Liver (tissue), 8 donors: ENCODE measurements at regions not wholly inside any gene's neighbourhood (a gene's known extent, or its start where the extent isn't known, plus 50 kb on each side); places are given as distances from the start of the nearest gene placed in this dataset.

Experiments used
- DNase-seq: peaks from one replicate; pipeline ENCODE4 v3.0.0-alpha.2; 2017; ENCODE audit warnings: low spot score
- H3K27ac ChIP-seq, 2 donors: one replicate each; pipeline ENCODE4 v1.7.0; 2013; ENCODE audit warnings: inconsistent platforms in 2 of 2, low read length in 2 of 2, control low read depth in 1 of 2, low read depth in 1 of 2, mild to moderate bottlenecking in 1 of 2
- H3K27me3 ChIP-seq, 4 donors: one replicate each; pipeline versions ENCODE4 v1.6.1 to v1.7.0; 2013; ENCODE audit warnings: low read length in 3 of 4, inconsistent platforms in 1 of 4, mild to moderate bottlenecking in 1 of 4, moderate library complexity in 1 of 4; ENCODE audit not compliant: control insufficient read depth in 4 of 4, insufficient read depth in 4 of 4
- H3K36me3 ChIP-seq, 4 donors: one replicate each; pipeline versions ENCODE4 v1.6.1 to v1.7.0; 2013; ENCODE audit warnings: low read length in 3 of 4, mild to moderate bottlenecking in 3 of 4, low read depth in 1 of 4, moderate library complexity in 1 of 4; ENCODE audit not compliant: control insufficient read depth in 4 of 4, insufficient read depth in 3 of 4
- H3K4me1 ChIP-seq, 4 donors: one replicate each; pipeline versions ENCODE4 v1.6.1 to v1.7.0; 2013; ENCODE audit warnings: low read length in 3 of 4, mild to moderate bottlenecking in 3 of 4, moderate library complexity in 1 of 4; ENCODE audit not compliant: control insufficient read depth in 4 of 4, insufficient read depth in 4 of 4
- H3K4me3 ChIP-seq, 3 donors: one replicate each; pipeline versions ENCODE4 v1.6.1 to v1.7.0; 2013; ENCODE audit warnings: low read length in 3 of 3, control low read depth in 1 of 3, low read depth in 1 of 3, mild to moderate bottlenecking in 1 of 3
- H3K9ac ChIP-seq, 2 donors: one replicate each; pipeline ENCODE4 v1.7.0; 2013; ENCODE audit warnings: low read length in 2 of 2, mild to moderate bottlenecking in 2 of 2, moderate library complexity in 2 of 2, control low read depth in 1 of 2, low read depth in 1 of 2
- H3K9me3 ChIP-seq, 4 donors: one replicate each; pipeline versions ENCODE4 v1.6.1 to v1.7.0; 2013; ENCODE audit warnings: low read length in 3 of 4; ENCODE audit not compliant: control insufficient read depth in 4 of 4
- ATF3 ChIP-seq: IDR thresholded peaks from 2 replicates; pipeline ENCODE4 v1.6.1; 2016; ENCODE audit warnings: antibody characterized with exemption
- CTCF ChIP-seq: fragments of 150-350 bp; IDR thresholded peaks from 2 replicates; pipeline ENCODE4 v1.5.1; 2017; ENCODE audit warnings: improper control_type of control experiment, low read depth, low read length; ENCODE audit not compliant: missing input control
- EGR1 ChIP-seq, 2 donors: IDR thresholded peaks; 2 replicates each; pipeline ENCODE4 v1.6.1; 2016 to 2018; ENCODE audit warnings: antibody characterized with exemption in 2 of 2, low read depth in 2 of 2
- FOXA1 ChIP-seq: IDR thresholded peaks from 2 replicates; pipeline ENCODE4 v1.6.1; 2016; ENCODE audit warnings: antibody characterized with exemption
- GABPA ChIP-seq, 2 donors: IDR thresholded peaks in 1 of 2; conservative IDR thresholded peaks in 1 of 2; 2 replicates each; pipeline ENCODE4 v1.6.1; 2016; ENCODE audit warnings: antibody characterized with exemption in 2 of 2, mild to moderate bottlenecking in 1 of 2, moderate library complexity in 1 of 2
- HNF4A ChIP-seq, 2 donors: conservative IDR thresholded peaks; 2 replicates each; pipeline ENCODE4 v1.6.1; 2016; ENCODE audit warnings: antibody characterized with exemption in 2 of 2, mild to moderate bottlenecking in 2 of 2
- MAX ChIP-seq: IDR thresholded peaks from 2 replicates; pipeline ENCODE4 v1.6.1; 2016; ENCODE audit warnings: antibody characterized with exemption
- NR2F2 ChIP-seq: IDR thresholded peaks from 2 replicates; pipeline ENCODE4 v1.6.1; 2016; ENCODE audit warnings: antibody characterized with exemption
- RAD21 ChIP-seq, 2 donors: IDR thresholded peaks; 2 replicates each; pipeline ENCODE4 v1.6.1; 2016; ENCODE audit warnings: antibody characterized with exemption in 2 of 2, mild to moderate bottlenecking in 2 of 2
- RXRA ChIP-seq, 2 donors: IDR thresholded peaks; 2 replicates each; pipeline ENCODE4 v1.6.1; 2017 to 2018; ENCODE audit warnings: antibody characterized with exemption in 2 of 2, mild to moderate bottlenecking in 1 of 2
- SP1 ChIP-seq: IDR thresholded peaks from 2 replicates; pipeline ENCODE4 v1.6.1; 2018; ENCODE audit warnings: antibody characterized with exemption, mild to moderate bottlenecking
- TAF1 ChIP-seq: conservative IDR thresholded peaks from 2 replicates; pipeline ENCODE4 v1.6.1; 2016; ENCODE audit warnings: antibody characterized with exemption, mild to moderate bottlenecking
- YY1 ChIP-seq: IDR thresholded peaks from 2 replicates; pipeline ENCODE4 v1.6.1; 2016; ENCODE audit warnings: antibody characterized with exemption, mild to moderate bottlenecking
- ZBTB33 ChIP-seq: IDR thresholded peaks from 2 replicates; pipeline ENCODE4 v1.6.1; 2016; ENCODE audit warnings: antibody characterized with exemption
- WGBS: extraction: QIAGEN DNeasy Blood & Tissue Kit; methylation state at CpG from one replicate; pipeline ENCODE4 v1.1.7; 2013; 5-methylcytosine and 5-hydroxymethylcytosine counted together
- donor health status: healthy.
- donor health status: healthy.
- donor health status: healthy.
- donor health status: healthy.
- donor health status: healthy.

DNA sequence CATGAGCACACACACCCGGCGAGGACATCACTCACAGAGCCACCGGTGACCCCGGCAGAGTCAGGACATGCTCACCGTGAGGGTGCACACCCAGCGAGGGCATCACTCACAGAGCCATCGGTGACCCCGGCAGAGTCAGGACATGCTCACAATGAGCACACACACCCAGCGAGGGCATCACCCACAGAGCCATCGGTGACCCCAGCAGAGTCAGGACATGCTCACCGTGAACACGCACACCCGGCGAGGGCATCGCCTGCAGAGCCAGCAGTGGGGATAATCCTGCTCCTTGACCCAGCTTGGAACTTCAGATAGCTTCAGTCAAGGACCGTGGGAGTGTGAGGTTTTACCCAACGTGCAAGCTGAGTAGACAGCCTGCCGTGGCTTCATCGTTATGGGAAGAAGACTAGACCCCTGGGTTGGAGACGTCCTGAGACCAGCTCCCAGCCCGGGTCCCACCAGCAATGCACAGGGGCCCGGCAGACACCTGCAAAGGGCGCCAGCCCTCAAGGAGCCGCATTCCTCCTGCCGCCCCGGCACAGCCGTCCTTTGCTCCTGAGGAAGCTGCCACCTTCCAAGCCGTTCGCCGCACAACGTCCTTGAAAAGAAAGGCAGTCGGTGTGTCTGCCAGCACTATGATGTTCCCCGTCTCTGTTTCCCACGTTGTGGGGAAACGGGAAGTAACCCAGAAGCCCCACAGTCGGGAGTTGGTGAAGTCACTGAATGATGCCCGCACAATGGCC lies 192.3 kb downstream of the DLL1 start:
- no peak overlapping the region for H3K27ac ChIP-seq
- H3K9me3 ChIP-seq: no peaks in the 10 kb centered on the region
- H3K9ac ChIP-seq: no peak overlapping the region
- no peaks in the 10 kb centered on the region for H3K27me3 ChIP-seq
- no peaks in the 10 kb centered on the region for H3K4me1 ChIP-seq
- WGBS: 89% methylated on average over 37 of the region's 37 CpGs
- TF ChIP-seq RXRA (IDR thresholded peaks at IDR 0.05) (no peak), MAX (no peak), SP1 (no peak), ATF3 (no peak), FOXA1 (no peak), CTCF (no peak), TAF1 (no peak), YY1 (no peak), NR2F2 (no peak), HNF4A (conservative IDR thresholded peaks at IDR 0.05) (no peak), EGR1 (IDR thresholded peaks at IDR 0.05; ENCODE audit: low read depth in 2 of 2) (no peak)
- no peaks in the 10 kb centered on the region for H3K36me3 ChIP-seq
- H3K4me3 ChIP-seq: no peak overlapping the region
- peak; percentile 21 for DNase-seq

- Histone ChIP-seq H3K9ac (no peak overlapping the region), H3K9me3 (no peaks in the 10 kb centered on the region), H3K27me3 (no peaks in the 10 kb centered on the region), H3K36me3 (no peaks in the 10 kb centered on the region), H3K4me1 (no peaks in the 10 kb centered on the region), H3K4me3 (no peak overlapping the region), H3K27ac (no peak overlapping the region)
- WGBS: 77% methylated on average over 22 of the region's 22 CpGs
- TF ChIP-seq CTCF (no peak), ZBTB33 (no peak), RXRA (IDR thresholded peaks at IDR 0.05) (no peak), RAD21 (IDR thresholded peaks at IDR 0.05) (no peak), EGR1 (IDR thresholded peaks at IDR 0.05; ENCODE audit: low read depth in 2 of 2) (no peak), SP1 (no peak), YY1 (no peak), TAF1 (no peak), GABPA (IDR thresholded peaks at IDR 0.05 in 1 of 2, conservative IDR thresholded peaks at IDR 0.05 in 1 of 2) (no peak)
- DNase-seq: peak; percentile 27
Observed at GRCh38 chr6:170097505-170098427, 193.1 kb downstream of the DLL1 start.
